SU-DHL-6 (cell line): ENCODE measurements at regions not wholly inside any gene's neighbourhood (a gene's known extent, or its start where the extent isn't known, plus 50 kb on each side); places are given as distances from the start of the nearest gene placed in this dataset.

Experiments used
- H2AFZ ChIP-seq: fragments of 200-600 bp; sonication (generic); 2 replicates; pipeline ENCODE4 v1.6.1; 2014; ENCODE audit warnings: low read depth, mild to moderate bottlenecking, moderate library complexity, mixed read lengths, antibody characterized with exemption, low read length; ENCODE audit not compliant: severe bottlenecking
- H3F3A ChIP-seq: fragments of 200-600 bp; shearing (Covaris generic); 2 replicates; pipeline ENCODE4 v1.6.0; 2016; ENCODE audit warnings: antibody characterized with exemption, mild to moderate bottlenecking; ENCODE audit not compliant: insufficient read depth
- H3K27ac ChIP-seq: fragments of 200-600 bp; sonication (generic); 2 replicates; pipeline ENCODE4 v1.5.1; 2016; ENCODE audit warnings: low read depth, mild to moderate bottlenecking, low read length, moderate library complexity, mixed read lengths
- H3K27me3 ChIP-seq: fragments of 200-600 bp; sonication (generic), shearing (Covaris generic); 2 replicates; pipeline ENCODE4 v1.6.0; 2014; ENCODE audit warnings: mild to moderate bottlenecking, low read length
- H3K36me3 ChIP-seq: fragments of 200-600 bp; sonication (generic); 2 replicates; pipeline ENCODE4 v1.6.1; 2014; ENCODE audit warnings: mild to moderate bottlenecking, low read length, mixed read lengths
- H3K4me2 ChIP-seq: fragments of 300-600, 200-600 bp; shearing (Covaris generic), sonication (generic); 2 replicates; pipeline ENCODE4 v1.6.0; 2014; ENCODE audit warnings: low read length, low read depth, mild to moderate bottlenecking; ENCODE audit not compliant: poor library complexity, severe bottlenecking
- H3K4me3 ChIP-seq: fragments of 200-600 bp; sonication (generic); 2 replicates; pipeline ENCODE4 v1.5.1; 2014; ENCODE audit warnings: antibody characterized with exemption, low read length, mild to moderate bottlenecking, mixed read lengths; ENCODE audit not compliant: insufficient read depth, poor library complexity, severe bottlenecking
- H3K79me2 ChIP-seq: fragments of 200-600 bp; sonication (generic); 2 replicates; pipeline ENCODE4 v1.6.1; 2014; ENCODE audit warnings: mild to moderate bottlenecking, low read length, moderate library complexity; ENCODE audit not compliant: insufficient read depth
- H3K9ac ChIP-seq: fragments of 200-600 bp; sonication (generic); 2 replicates; pipeline ENCODE4 v1.7.0; 2014; ENCODE audit warnings: mild to moderate bottlenecking, low read length
- H3K9me2 ChIP-seq: fragments of 200-600 bp; sonication (generic); replicated peaks from 2 replicates; pipeline ENCODE4 v1.6.1; 2014; ENCODE audit warnings: low read length; ENCODE audit not compliant: insufficient read depth
- H3K9me3 ChIP-seq: fragments of 200-600 bp; sonication (generic); 2 replicates; pipeline ENCODE4 v1.6.1; 2014; ENCODE audit warnings: low read length, mixed read lengths; ENCODE audit not compliant: insufficient read depth
- H4K20me1 ChIP-seq: fragments of 200-600 bp; sonication (generic); 2 replicates; pipeline ENCODE4 v1.6.1; 2014; ENCODE audit warnings: low read depth, mild to moderate bottlenecking, antibody characterized with exemption, low read length, moderate library complexity, mixed read lengths
- CTCF ChIP-seq: fragments of 200-600 bp; sonication (generic); IDR thresholded peaks from one replicate; pipeline ENCODE4 v1.5.1; 2017; ENCODE audit warnings: antibody characterized with exemption, mild to moderate bottlenecking, low read length, moderate library complexity; ENCODE audit not compliant: insufficient read depth, poor library complexity, severe bottlenecking
- EZH2phosphoT487 ChIP-seq: fragments of 200-600 bp; sonication (generic), shearing (Covaris generic); conservative IDR thresholded peaks from 2 replicates; pipeline ENCODE4 v1.6.1; 2018; ENCODE audit warnings: mild to moderate bottlenecking, antibody characterized with exemption, low read length, moderate library complexity, mixed read lengths

DNA sequence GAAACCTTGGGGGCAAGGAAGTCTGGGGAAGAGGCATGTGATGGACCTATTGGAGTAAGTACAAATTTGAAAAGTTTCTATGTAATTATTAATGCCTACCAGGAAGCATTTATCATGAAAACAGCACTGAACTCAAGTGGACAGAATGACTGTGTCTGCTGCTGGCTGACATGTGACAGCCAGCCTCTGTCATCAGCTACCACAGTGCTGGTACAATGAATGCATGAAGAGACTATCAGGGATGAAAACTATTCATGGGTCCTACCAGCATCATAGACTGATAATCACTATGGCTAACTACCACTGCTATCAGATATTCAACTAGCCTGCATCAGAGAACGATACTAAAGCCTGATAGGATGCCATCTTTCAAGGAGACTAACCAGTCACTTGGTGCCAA, 193.5 kb downstream of the RAP2B start:
- Histone ChIP-seq H3K9me3 (no peaks in the 10 kb centered on the region), H3K27ac (no peak overlapping the region), H3K27me3 (no peaks in the 10 kb centered on the region), H3F3A (no peaks in the 10 kb centered on the region), H3K4me3 (no peak overlapping the region), H3K36me3 (no peaks in the 10 kb centered on the region), H3K4me2 (no peak overlapping the region), H3K79me2 (no peaks in the 10 kb centered on the region), H2AFZ (no peak overlapping the region), H3K9me2 (no peaks in the 10 kb centered on the region), H3K9ac (no peak overlapping the region), H4K20me1 (no peaks in the 10 kb centered on the region)
- TF ChIP-seq CTCF (no peak), EZH2phosphoT487 (no peak)

DNA sequence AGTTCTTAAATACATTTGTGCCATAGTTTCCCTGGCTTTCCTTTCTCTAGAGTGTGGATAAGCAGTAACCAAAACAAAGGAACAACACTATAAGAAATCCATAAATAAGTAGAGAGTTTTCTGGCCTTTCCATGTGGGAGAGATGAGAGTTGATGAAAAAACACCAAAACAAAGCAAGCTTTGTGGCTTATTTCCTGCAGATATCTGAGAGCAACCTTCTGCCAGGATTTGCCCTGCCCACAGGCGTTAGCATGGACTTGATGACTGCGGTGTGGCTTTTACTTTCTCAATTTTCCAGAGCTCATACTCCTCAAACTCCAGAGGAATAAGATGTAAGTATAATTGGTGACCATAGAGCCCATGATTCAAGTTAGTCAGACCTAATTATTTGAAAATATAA, 194.9 kb downstream of the RAP2B start:
- Histone ChIP-seq H3K27ac (no peak overlapping the region), H3K9me2 (no peaks in the 10 kb centered on the region), H4K20me1 (no peaks in the 10 kb centered on the region), H3K9me3 (no peaks in the 10 kb centered on the region), H3K9ac (no peak overlapping the region), H3K4me2 (no peak overlapping the region), H3F3A (no peaks in the 10 kb centered on the region), H3K79me2 (no peaks in the 10 kb centered on the region), H3K27me3 (no peaks in the 10 kb centered on the region), H3K36me3 (no peaks in the 10 kb centered on the region), H3K4me3 (no peak overlapping the region), H2AFZ (no peak overlapping the region)
- TF ChIP-seq EZH2phosphoT487, result no peak
- TF ChIP-seq CTCF, result no peak

GRCh38 chr3:153357436-153357835, 195.4 kb downstream of the RAP2B start:
- no peaks in the 10 kb centered on the region for H3K79me2 ChIP-seq
- H3K27ac ChIP-seq, result no peak overlapping the region
- H3K36me3 ChIP-seq, result no peaks in the 10 kb centered on the region
- no peak overlapping the region for H3K4me2 ChIP-seq
- H3K27me3 ChIP-seq, result no peaks in the 10 kb centered on the region
- H3K4me3 ChIP-seq, result no peak overlapping the region
- TF ChIP-seq EZH2phosphoT487 (no peak), CTCF (no peak)
- H3K9me3 ChIP-seq, result no peaks in the 10 kb centered on the region
- no peak overlapping the region for H2AFZ ChIP-seq
- no peak overlapping the region for H3K9ac ChIP-seq
- H4K20me1 ChIP-seq, result no peaks in the 10 kb centered on the region
- H3F3A ChIP-seq, result no peaks in the 10 kb centered on the region
- H3K9me2 ChIP-seq, result no peaks in the 10 kb centered on the region
